HepG2 (cell line): ENCODE measurements at regions not wholly inside any gene's neighbourhood (a gene's known extent, or its start where the extent isn't known, plus 50 kb on each side); places are given as distances from the start of the nearest gene placed in this dataset.

ENCODE experiments used
- ARID4A ChIP-seq: sonication (generic); formaldehyde crosslinking; IDR thresholded peaks from 2 replicates; pipeline ENCODE4 v1.5.0; 2020; ENCODE audit warnings: mild to moderate bottlenecking, missing genetic modification reagents, borderline replicate concordance
- TCF12 ChIP-seq, 2 experiments: fragments of 450-650 bp in 1 of 2; sonication (generic) in 1 of 2; formaldehyde crosslinking in 1 of 2; IDR thresholded peaks; 2 replicates each; pipeline versions ENCODE4 v1.6.1 to v1.8.0; 2017 to 2022; ENCODE audit warnings: antibody characterized with exemption in 1 of 2, mild to moderate bottlenecking in 1 of 2, missing genetic modification reagents in 1 of 2, moderate library complexity in 1 of 2
- YEATS2 ChIP-seq: sonication (generic); formaldehyde crosslinking; IDR thresholded peaks from 2 replicates; pipeline ENCODE4 v1.4.0; 2020; ENCODE audit warnings: missing genetic modification reagents, borderline replicate concordance
- ZBTB10 ChIP-seq: sonication (generic); formaldehyde crosslinking; IDR thresholded peaks from 2 replicates; pipeline ENCODE4 v1.4.0; 2020; ENCODE audit warnings: missing genetic modification reagents, borderline replicate concordance
- ZNF34 ChIP-seq: sonication (generic); formaldehyde crosslinking; IDR thresholded peaks from 2 replicates; pipeline ENCODE4 v1.4.0; 2020; ENCODE audit warnings: mild to moderate bottlenecking, missing genetic modification reagents, borderline replicate concordance
- TF ChIP-seq, protein P1 (sequence below): IDR thresholded peaks from 2 replicates; pipeline ENCODE4 v1.6.1; 2016; ENCODE audit warnings: low read depth, missing genetic modification reagents, missing compliant biosample characterization
- TF ChIP-seq, protein P2 (sequence below): IDR thresholded peaks from 2 replicates; pipeline ENCODE4 v1.6.1; 2016; ENCODE audit warnings: low read depth, borderline replicate concordance
- TF ChIP-seq, protein P3 (sequence below), 2 experiments: sonication (generic) in 1 of 2; formaldehyde crosslinking in 1 of 2; IDR thresholded peaks; 2 replicates each; pipeline versions ENCODE4 v1.6.1 to v1.9.0; 2014 to 2022; ENCODE audit warnings: antibody characterized with exemption in 1 of 2, borderline replicate concordance in 1 of 2, inconsistent platforms in 1 of 2, low read depth in 1 of 2, missing genetic modification reagents in 1 of 2

DNA sequence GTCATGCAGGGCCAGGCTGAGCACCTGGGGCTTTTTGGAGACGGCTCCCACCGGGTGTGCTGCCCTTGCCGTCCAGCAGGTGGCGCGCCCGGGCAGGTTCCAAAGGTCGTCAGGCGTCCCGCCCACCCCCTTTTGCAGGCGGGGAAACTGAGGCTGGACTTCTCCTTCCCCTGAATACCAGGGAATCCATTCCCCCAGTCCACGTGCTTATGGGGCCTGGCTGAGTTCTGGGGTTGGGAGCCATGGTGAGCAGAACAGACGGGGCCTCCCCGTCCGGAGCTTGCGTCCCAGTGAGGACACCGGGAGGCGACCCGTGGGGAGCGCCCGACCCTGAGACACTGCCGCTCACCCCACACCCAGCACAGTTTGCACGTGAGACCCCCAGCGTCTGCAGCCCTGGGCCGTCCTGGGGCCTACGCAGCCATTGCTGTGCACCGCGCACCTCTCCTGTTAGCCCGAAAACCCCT, 51.8 kb upstream of the JPH3 start (continued):
- TF ChIP-seq, protein P1, sequence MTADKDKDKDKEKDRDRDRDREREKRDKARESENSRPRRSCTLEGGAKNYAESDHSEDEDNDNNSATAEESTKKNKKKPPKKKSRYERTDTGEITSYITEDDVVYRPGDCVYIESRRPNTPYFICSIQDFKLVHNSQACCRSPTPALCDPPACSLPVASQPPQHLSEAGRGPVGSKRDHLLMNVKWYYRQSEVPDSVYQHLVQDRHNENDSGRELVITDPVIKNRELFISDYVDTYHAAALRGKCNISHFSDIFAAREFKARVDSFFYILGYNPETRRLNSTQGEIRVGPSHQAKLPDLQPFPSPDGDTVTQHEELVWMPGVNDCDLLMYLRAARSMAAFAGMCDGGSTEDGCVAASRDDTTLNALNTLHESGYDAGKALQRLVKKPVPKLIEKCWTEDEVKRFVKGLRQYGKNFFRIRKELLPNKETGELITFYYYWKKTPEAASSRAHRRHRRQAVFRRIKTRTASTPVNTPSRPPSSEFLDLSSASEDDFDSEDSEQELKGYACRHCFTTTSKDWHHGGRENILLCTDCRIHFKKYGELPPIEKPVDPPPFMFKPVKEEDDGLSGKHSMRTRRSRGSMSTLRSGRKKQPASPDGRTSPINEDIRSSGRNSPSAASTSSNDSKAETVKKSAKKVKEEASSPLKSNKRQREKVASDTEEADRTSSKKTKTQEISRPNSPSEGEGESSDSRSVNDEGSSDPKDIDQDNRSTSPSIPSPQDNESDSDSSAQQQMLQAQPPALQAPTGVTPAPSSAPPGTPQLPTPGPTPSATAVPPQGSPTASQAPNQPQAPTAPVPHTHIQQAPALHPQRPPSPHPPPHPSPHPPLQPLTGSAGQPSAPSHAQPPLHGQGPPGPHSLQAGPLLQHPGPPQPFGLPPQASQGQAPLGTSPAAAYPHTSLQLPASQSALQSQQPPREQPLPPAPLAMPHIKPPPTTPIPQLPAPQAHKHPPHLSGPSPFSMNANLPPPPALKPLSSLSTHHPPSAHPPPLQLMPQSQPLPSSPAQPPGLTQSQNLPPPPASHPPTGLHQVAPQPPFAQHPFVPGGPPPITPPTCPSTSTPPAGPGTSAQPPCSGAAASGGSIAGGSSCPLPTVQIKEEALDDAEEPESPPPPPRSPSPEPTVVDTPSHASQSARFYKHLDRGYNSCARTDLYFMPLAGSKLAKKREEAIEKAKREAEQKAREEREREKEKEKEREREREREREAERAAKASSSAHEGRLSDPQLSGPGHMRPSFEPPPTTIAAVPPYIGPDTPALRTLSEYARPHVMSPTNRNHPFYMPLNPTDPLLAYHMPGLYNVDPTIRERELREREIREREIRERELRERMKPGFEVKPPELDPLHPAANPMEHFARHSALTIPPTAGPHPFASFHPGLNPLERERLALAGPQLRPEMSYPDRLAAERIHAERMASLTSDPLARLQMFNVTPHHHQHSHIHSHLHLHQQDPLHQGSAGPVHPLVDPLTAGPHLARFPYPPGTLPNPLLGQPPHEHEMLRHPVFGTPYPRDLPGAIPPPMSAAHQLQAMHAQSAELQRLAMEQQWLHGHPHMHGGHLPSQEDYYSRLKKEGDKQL (CRISPR knock-in tag), result no peak
- TF ChIP-seq, protein P2, sequence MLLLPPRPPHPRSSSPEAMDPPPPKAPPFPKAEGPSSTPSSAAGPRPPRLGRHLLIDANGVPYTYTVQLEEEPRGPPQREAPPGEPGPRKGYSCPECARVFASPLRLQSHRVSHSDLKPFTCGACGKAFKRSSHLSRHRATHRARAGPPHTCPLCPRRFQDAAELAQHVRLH, result no peak
- TF ChIP-seq, protein P3, sequence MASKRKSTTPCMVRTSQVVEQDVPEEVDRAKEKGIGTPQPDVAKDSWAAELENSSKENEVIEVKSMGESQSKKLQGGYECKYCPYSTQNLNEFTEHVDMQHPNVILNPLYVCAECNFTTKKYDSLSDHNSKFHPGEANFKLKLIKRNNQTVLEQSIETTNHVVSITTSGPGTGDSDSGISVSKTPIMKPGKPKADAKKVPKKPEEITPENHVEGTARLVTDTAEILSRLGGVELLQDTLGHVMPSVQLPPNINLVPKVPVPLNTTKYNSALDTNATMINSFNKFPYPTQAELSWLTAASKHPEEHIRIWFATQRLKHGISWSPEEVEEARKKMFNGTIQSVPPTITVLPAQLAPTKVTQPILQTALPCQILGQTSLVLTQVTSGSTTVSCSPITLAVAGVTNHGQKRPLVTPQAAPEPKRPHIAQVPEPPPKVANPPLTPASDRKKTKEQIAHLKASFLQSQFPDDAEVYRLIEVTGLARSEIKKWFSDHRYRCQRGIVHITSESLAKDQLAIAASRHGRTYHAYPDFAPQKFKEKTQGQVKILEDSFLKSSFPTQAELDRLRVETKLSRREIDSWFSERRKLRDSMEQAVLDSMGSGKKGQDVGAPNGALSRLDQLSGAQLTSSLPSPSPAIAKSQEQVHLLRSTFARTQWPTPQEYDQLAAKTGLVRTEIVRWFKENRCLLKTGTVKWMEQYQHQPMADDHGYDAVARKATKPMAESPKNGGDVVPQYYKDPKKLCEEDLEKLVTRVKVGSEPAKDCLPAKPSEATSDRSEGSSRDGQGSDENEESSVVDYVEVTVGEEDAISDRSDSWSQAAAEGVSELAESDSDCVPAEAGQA (IDR thresholded peaks at IDR 0.05; ENCODE audit: low read depth), result no peak
- TF ChIP-seq, protein P3 (CRISPR knock-in tag; IDR thresholded peaks at IDR 0.05; ENCODE audit: borderline replicate concordance), result no peak
- peak; percentile 31; the same call in 1 of the 2 replicates for TF ChIP-seq ARID4A
- no peak for TF ChIP-seq ZBTB10 (CRISPR knock-in tag)
- TF ChIP-seq ZNF34 (CRISPR knock-in tag), result 0 out of 2 replicates have a peak, but pooled peaks have one; percentile 69
- no peak for TF ChIP-seq TCF12 (IDR thresholded peaks at IDR 0.05)
- TF ChIP-seq TCF12 (CRISPR knock-in tag; IDR thresholded peaks at IDR 0.05), result 0 out of 2 replicates have a peak, but pooled peaks have one; percentile 53
- TF ChIP-seq YEATS2, result peak; percentile 51; the same call in 1 of the 2 replicates
